ENCODE measurements at regions not wholly inside any gene's neighbourhood (a gene's known extent, or its start where the extent isn't known, plus 50 kb on each side); places are given as distances from the start of the nearest gene placed in this dataset.

DNA sequence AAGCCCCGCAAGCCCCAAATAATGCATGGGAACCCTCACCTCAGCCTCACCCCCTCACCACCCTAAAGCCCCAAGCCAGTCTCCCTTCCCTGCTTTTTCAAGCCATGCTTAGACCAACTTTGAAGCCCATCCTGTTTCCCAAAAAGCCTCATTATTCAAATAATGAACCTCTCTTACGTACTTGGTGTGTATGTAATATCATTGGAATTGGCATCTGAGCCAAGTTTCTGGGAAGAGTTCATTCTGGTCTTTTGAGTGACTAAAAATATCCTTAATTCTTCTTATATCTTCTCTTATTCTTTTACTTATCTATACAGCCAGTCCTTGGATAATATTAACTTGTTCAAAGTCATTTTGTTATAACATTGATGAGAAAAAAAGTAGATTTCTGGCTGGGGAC, 875.8 kb upstream of the SLIT2 start:
- ChIA-PET POLR2A (no interaction called here), CTCF (no interaction called here)
- Histone ChIP-seq H3K4me1 (ENCODE audit: control insufficient read depth, extremely low read depth, insufficient read depth, low read length) (no peaks in the 10 kb centered on the region), H3K27ac (ENCODE audit: insufficient read depth, low read depth, low read length) (no peak overlapping the region), H3K27me3 (ENCODE audit: control insufficient read depth in 2 of 2, insufficient read depth in 2 of 2, low read length in 2 of 2) (no peaks in the 10 kb centered on the region), H3K9me3 (replicated peaks; ENCODE audit: control insufficient read depth, insufficient read depth, low read length) (no peaks in the 10 kb centered on the region), H3K36me3 (ENCODE audit: control insufficient read depth in 2 of 2, extremely low read depth in 1 of 2, insufficient read depth in 2 of 2, low read length in 2 of 2) (no peaks in the 10 kb centered on the region), H3K4me3 (replicated peaks in 1 of 3; ENCODE audit: insufficient read depth in 1 of 3, low read depth in 1 of 3, low read length in 3 of 3) (no peak overlapping the region), H3K79me2 (ENCODE audit: control insufficient read depth, insufficient read depth, low read length) (no peaks in the 10 kb centered on the region), H3K9ac (replicated peaks; ENCODE audit: extremely low read depth, insufficient read depth, low read length) (no peak overlapping the region), H3K9me1 (replicated peaks; ENCODE audit: control insufficient read depth, extremely low read depth, insufficient read depth, low read length) (peaks cover 3% of the 10 kb centered on the region), H3K4me2 (ENCODE audit: insufficient read depth, low read length) (no peak overlapping the region), H2AFZ (ENCODE audit: low read depth, low read length) (no peak overlapping the region), H4K20me1 (replicated peaks; ENCODE audit: control insufficient read depth, extremely low read depth, insufficient read depth, low read length) (no peaks in the 10 kb centered on the region)
- DNase-seq (ENCODE audit: low read depth, low spot score) = no peak
- no TSS peak for BruUV-seq (replicated peaks)
- no peak for FAIRE-seq
- intact Hi-C loops (cut with micrococcal nuclease) = no loop called here
- dilution Hi-C loops (cut with MboI; ENCODE audit: extremely low pct_ligation_motif_present, low sequenced_read_pairs) = no loop called here
- TF ChIP-seq POLR2AphosphoS5 (IDR thresholded peaks at IDR 0.05; ENCODE audit: insufficient read depth, low read depth, low read length) (no peak), JUN (IDR thresholded peaks at IDR 0.05; ENCODE audit: borderline replicate concordance, insufficient read depth, insufficient read length, low read depth) (no peak), MYC (IDR thresholded peaks at IDR 0.05; ENCODE audit: low read depth, low read length) (no peak), FOS (IDR thresholded peaks at IDR 0.05; ENCODE audit: borderline replicate concordance, insufficient read depth, low read length) (no peak), POLR2A (IDR thresholded peaks at IDR 0.05; ENCODE audit: low read depth, low read length) (no peak), GATA2 (IDR thresholded peaks at IDR 0.05; ENCODE audit: insufficient read depth, insufficient read length, low read depth, low read length) (no peak), EZH2 (IDR thresholded peaks at IDR 0.05; ENCODE audit: borderline replicate concordance, low read depth, low read length, severe bottlenecking) (no peak)
- TF ChIP-seq, protein P1, sequence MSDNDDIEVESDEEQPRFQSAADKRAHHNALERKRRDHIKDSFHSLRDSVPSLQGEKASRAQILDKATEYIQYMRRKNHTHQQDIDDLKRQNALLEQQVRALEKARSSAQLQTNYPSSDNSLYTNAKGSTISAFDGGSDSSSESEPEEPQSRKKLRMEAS (IDR thresholded peaks at IDR 0.05; ENCODE audit: insufficient read depth, insufficient read length) = no peak
- TF ChIP-seq, protein P2, sequence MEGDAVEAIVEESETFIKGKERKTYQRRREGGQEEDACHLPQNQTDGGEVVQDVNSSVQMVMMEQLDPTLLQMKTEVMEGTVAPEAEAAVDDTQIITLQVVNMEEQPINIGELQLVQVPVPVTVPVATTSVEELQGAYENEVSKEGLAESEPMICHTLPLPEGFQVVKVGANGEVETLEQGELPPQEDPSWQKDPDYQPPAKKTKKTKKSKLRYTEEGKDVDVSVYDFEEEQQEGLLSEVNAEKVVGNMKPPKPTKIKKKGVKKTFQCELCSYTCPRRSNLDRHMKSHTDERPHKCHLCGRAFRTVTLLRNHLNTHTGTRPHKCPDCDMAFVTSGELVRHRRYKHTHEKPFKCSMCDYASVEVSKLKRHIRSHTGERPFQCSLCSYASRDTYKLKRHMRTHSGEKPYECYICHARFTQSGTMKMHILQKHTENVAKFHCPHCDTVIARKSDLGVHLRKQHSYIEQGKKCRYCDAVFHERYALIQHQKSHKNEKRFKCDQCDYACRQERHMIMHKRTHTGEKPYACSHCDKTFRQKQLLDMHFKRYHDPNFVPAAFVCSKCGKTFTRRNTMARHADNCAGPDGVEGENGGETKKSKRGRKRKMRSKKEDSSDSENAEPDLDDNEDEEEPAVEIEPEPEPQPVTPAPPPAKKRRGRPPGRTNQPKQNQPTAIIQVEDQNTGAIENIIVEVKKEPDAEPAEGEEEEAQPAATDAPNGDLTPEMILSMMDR (IDR thresholded peaks at IDR 0.05; ENCODE audit: extremely low read depth in 1 of 2, insufficient read depth in 1 of 2, low read depth in 1 of 2, low read length in 2 of 2) = no peak

Data from endothelial cell of umbilical vein (primary cell).